ENCODE measurements at regions not wholly inside any gene's neighbourhood (a gene's known extent, or its start where the extent isn't known, plus 50 kb on each side); places are given as distances from the start of the nearest gene placed in this dataset.

- TF ChIP-seq CTCF (IDR thresholded peaks at IDR 0.05; ENCODE audit: poor library complexity, severe bottlenecking) (no peak), TAF1 (IDR thresholded peaks at IDR 0.05; ENCODE audit: low read depth) (no peak), SMC3 (conservative IDR thresholded peaks at IDR 0.05; ENCODE audit: poor library complexity) (no peak), POLR2AphosphoS5 (IDR thresholded peaks at IDR 0.05) (no peak), MXI1 (conservative IDR thresholded peaks at IDR 0.05; ENCODE audit: poor library complexity, severe bottlenecking) (no peak), EP300 (conservative IDR thresholded peaks at IDR 0.05; ENCODE audit: poor library complexity, severe bottlenecking) (no peak), EZH2 (IDR thresholded peaks at IDR 0.05; ENCODE audit: borderline replicate concordance, insufficient read depth, low read length, poor library complexity, severe bottlenecking) (no peak)
These were observed 184.8 kb upstream of the CRIM1 start for GRCh38 chr2:36170805-36171204.
